Osteoblast (primary cell): ENCODE measurements at regions not wholly inside any gene's neighbourhood (a gene's known extent, or its start where the extent isn't known, plus 50 kb on each side); places are given as distances from the start of the nearest gene placed in this dataset.
A peak's percentile ranks its signal among the peaks of the same experiment; 100 is the strongest.

Source experiments
- DNase-seq: peaks from one replicate; pipeline ENCODE4 v3.0.0; 2011; ENCODE audit warnings: low spot score, mixed read lengths; ENCODE audit not compliant: insufficient read length; ENCODE audit errors: missing footprints
- H2AFZ ChIP-seq: 2 replicates; pipeline ENCODE4 v1.6.0; 2011; ENCODE audit warnings: mild to moderate bottlenecking, low read length
- H3K27ac ChIP-seq: 2 replicates; pipeline ENCODE4 v1.5.1; 2011; ENCODE audit warnings: mild to moderate bottlenecking, low read depth, low read length, moderate library complexity
- H3K27me3 ChIP-seq: 2 replicates; pipeline ENCODE4 v1.6.0; 2012; ENCODE audit warnings: mild to moderate bottlenecking, control low read depth, inconsistent platforms, low read length, moderate library complexity; ENCODE audit not compliant: insufficient read depth
- H3K36me3 ChIP-seq: 2 replicates; pipeline ENCODE4 v1.5.1; 2011; ENCODE audit warnings: mild to moderate bottlenecking, low read length, control low read depth, moderate library complexity; ENCODE audit not compliant: insufficient read depth
- H3K4me1 ChIP-seq: 2 replicates; pipeline ENCODE4 v1.5.1; 2011; ENCODE audit warnings: mild to moderate bottlenecking, low read length, control low read depth, moderate library complexity; ENCODE audit not compliant: insufficient read depth
- H3K4me2 ChIP-seq: 2 replicates; pipeline ENCODE4 v1.6.0; 2011; ENCODE audit warnings: mild to moderate bottlenecking, low read length; ENCODE audit not compliant: insufficient read depth
- H3K4me3 ChIP-seq: fragments of 200-600 bp; sonication (generic); 3 replicates; pipeline ENCODE4 v1.5.1; 2012; ENCODE audit warnings: mild to moderate bottlenecking, low read length, inconsistent platforms; ENCODE audit not compliant: insufficient read depth
- H3K79me2 ChIP-seq: 2 replicates; pipeline ENCODE4 v1.6.0; 2012; ENCODE audit warnings: mild to moderate bottlenecking, low read length, control low read depth, inconsistent platforms; ENCODE audit not compliant: insufficient read depth
- H3K9me3 ChIP-seq: 2 replicates; pipeline ENCODE4 v1.5.1; 2011; ENCODE audit warnings: low read depth, low read length, control low read depth
- H4K20me1 ChIP-seq: 2 replicates; pipeline ENCODE4 v1.6.0; 2012; ENCODE audit warnings: mild to moderate bottlenecking, low read length, control low read depth; ENCODE audit not compliant: insufficient read depth
- CTCF ChIP-seq: IDR thresholded peaks from 2 replicates; pipeline ENCODE4 v1.5.1; 2011; ENCODE audit warnings: mild to moderate bottlenecking, low read depth, low read length, moderate library complexity; ENCODE audit errors: extremely low read depth

GRCh38 chr6:104344223-104344622 is 515.5 kb downstream of the HACE1 start:
- no peak overlapping the region for H3K27ac ChIP-seq
- H4K20me1 ChIP-seq = no peaks in the 10 kb centered on the region
- DNase-seq = no peak
- H3K27me3 ChIP-seq = no peaks in the 10 kb centered on the region
- no peaks in the 10 kb centered on the region for H3K36me3 ChIP-seq
- H3K4me1 ChIP-seq = no peaks in the 10 kb centered on the region
- H2AFZ ChIP-seq = no peak overlapping the region
- no peaks in the 10 kb centered on the region for H3K9me3 ChIP-seq
- no peak overlapping the region for H3K4me3 ChIP-seq
- H3K4me2 ChIP-seq = no peak overlapping the region
- TF ChIP-seq CTCF = no peak
- no peaks in the 10 kb centered on the region for H3K79me2 ChIP-seq

- Histone ChIP-seq H3K27me3 (no peaks in the 10 kb centered on the region), H3K27ac (no peak overlapping the region), H3K4me2 (no peak overlapping the region), H3K79me2 (no peaks in the 10 kb centered on the region), H4K20me1 (no peaks in the 10 kb centered on the region), H3K4me3 (no peak overlapping the region), H3K4me1 (no peaks in the 10 kb centered on the region), H3K36me3 (no peaks in the 10 kb centered on the region), H3K9me3 (no peaks in the 10 kb centered on the region), H2AFZ (no peak overlapping the region)
- TF ChIP-seq CTCF = no peak
- DNase-seq = no peak
These were observed 527.4 kb downstream of the HACE1 start for GRCh38 chr6:104332364-104332763.

GRCh38 chr6:104326173-104327001 is 533.3 kb downstream of the HACE1 start:
- Histone ChIP-seq H3K27me3 (no peaks in the 10 kb centered on the region), H3K36me3 (no peaks in the 10 kb centered on the region), H3K4me1 (peaks cover 14% of the 10 kb centered on the region), H3K9me3 (no peaks in the 10 kb centered on the region), H4K20me1 (no peaks in the 10 kb centered on the region), H3K4me2 (peak overlapping the region; percentile 65), H3K79me2 (no peaks in the 10 kb centered on the region), H3K27ac (peak overlapping the region; percentile 62), H2AFZ (no peak overlapping the region), H3K4me3 (no peak overlapping the region)
- no peak for TF ChIP-seq CTCF
- peak; percentile 47 for DNase-seq

GRCh38 chr6:104325341-104326172 is 534.2 kb downstream of the HACE1 start:
- Histone ChIP-seq H3K27me3 (no peaks in the 10 kb centered on the region), H2AFZ (no peak overlapping the region), H3K4me1 (peaks cover 14% of the 10 kb centered on the region), H3K36me3 (no peaks in the 10 kb centered on the region), H4K20me1 (no peaks in the 10 kb centered on the region), H3K4me2 (peak overlapping the region; percentile 65), H3K9me3 (no peaks in the 10 kb centered on the region), H3K79me2 (no peaks in the 10 kb centered on the region), H3K27ac (peak overlapping the region; percentile 62), H3K4me3 (no peak overlapping the region)
- peak; percentile 64 for TF ChIP-seq CTCF
- DNase-seq = peak; percentile 58
